RWPE2 (cell line): ENCODE measurements at regions not wholly inside any gene's neighbourhood (a gene's known extent, or its start where the extent isn't known, plus 50 kb on each side); places are given as distances from the start of the nearest gene placed in this dataset.

Source experiments
- ATAC-seq: fragments of 200-7000 bp; cut with Tn5 transposase; 3 replicates; pipeline ENCODE4 v1.9.1; 2021; ENCODE audit warnings: low read depth
- DNase-seq: peaks from one replicate; pipeline ENCODE4 v3.0.0-alpha.2; 2020; ENCODE audit warnings: low spot score
- H3K27ac ChIP-seq: fragments of 450-650 bp; 2 replicates; pipeline ENCODE4 v1.5.1; 2017; ENCODE audit warnings: mild to moderate bottlenecking; ENCODE audit not compliant: poor library complexity, severe bottlenecking
- H3K27me3 ChIP-seq: fragments of 250-450 bp; sonication (Bioruptor Pico); 2 replicates; pipeline ENCODE4 v1.5.1; 2021; ENCODE audit warnings: mild to moderate bottlenecking, moderate library complexity; ENCODE audit not compliant: insufficient read depth, poor library complexity, severe bottlenecking
- H3K36me3 ChIP-seq: fragments of 250-450 bp; sonication (Bioruptor Pico); 2 replicates; pipeline ENCODE4 v1.5.1; 2020; ENCODE audit warnings: low read depth, mild to moderate bottlenecking, moderate library complexity
- H3K4me1 ChIP-seq: fragments of 250-450 bp; sonication (Bioruptor Pico); 2 replicates; pipeline ENCODE4 v1.5.1; 2021; ENCODE audit warnings: mild to moderate bottlenecking, moderate library complexity; ENCODE audit not compliant: insufficient read depth, poor library complexity, severe bottlenecking
- H3K4me3 ChIP-seq: fragments of 250-450 bp; sonication (Bioruptor Pico); 2 replicates; pipeline ENCODE4 v1.5.1; 2021; ENCODE audit warnings: mild to moderate bottlenecking, moderate library complexity; ENCODE audit not compliant: severe bottlenecking
- H3K9me3 ChIP-seq: fragments of 250-450 bp; sonication (Bioruptor Pico); 2 replicates; pipeline ENCODE4 v1.5.1; 2021; ENCODE audit warnings: mild to moderate bottlenecking, moderate library complexity; ENCODE audit not compliant: severe bottlenecking
- CTCF ChIP-seq: fragments of 450-650 bp; IDR thresholded peaks from one replicate; pipeline ENCODE4 v1.5.1; 2017; ENCODE audit warnings: mild to moderate bottlenecking, moderate library complexity; ENCODE audit not compliant: poor library complexity, severe bottlenecking

GRCh38 chr6:133179481-133179880 lies 61.7 kb upstream of the EYA4 start:
- H3K9me3 ChIP-seq = no peaks in the 10 kb centered on the region
- no peaks in the 10 kb centered on the region for H3K36me3 ChIP-seq
- H3K4me3 ChIP-seq = no peak overlapping the region
- no peaks in the 10 kb centered on the region for H3K27me3 ChIP-seq
- no peak for DNase-seq
- no peak overlapping the region for H3K27ac ChIP-seq
- TF ChIP-seq CTCF = no peak
- ATAC-seq = no peak
- no peaks in the 10 kb centered on the region for H3K4me1 ChIP-seq

DNA sequence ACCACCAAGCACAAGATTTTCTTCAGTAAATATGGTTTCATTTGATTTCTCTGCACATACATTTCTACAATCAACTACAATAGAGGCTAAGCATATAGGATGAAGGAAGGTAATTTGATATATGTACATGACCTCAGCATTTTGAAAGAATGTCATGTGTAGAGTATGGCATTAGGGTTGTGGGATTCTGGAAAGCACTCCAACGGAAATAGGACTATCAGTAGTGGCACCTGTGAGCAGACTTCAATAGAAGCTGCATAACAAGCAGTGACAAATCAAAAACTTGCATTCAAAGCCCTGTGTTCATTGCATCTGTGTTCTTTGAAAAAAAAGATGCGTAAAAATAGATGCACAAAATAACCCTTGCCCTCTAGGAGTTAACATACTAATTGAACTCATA lies 57.5 kb upstream of the EYA4 start:
- H3K27me3 ChIP-seq = no peaks in the 10 kb centered on the region
- ATAC-seq = no peak

GRCh38 chr6:133184798-133185372 lies 56.3 kb upstream of the EYA4 start:
- no peak for ATAC-seq
- DNase-seq = no peak
- H3K36me3 ChIP-seq = no peaks in the 10 kb centered on the region
- no peak overlapping the region for H3K4me3 ChIP-seq
- no peaks in the 10 kb centered on the region for H3K9me3 ChIP-seq
- peak; percentile 88 for TF ChIP-seq CTCF
- H3K27me3 ChIP-seq = no peaks in the 10 kb centered on the region
- no peak overlapping the region for H3K27ac ChIP-seq
- H3K4me1 ChIP-seq = no peaks in the 10 kb centered on the region

More for the DNA sequence above, 57.5 kb upstream of the EYA4 start:
- no peak for DNase-seq
- H3K27ac ChIP-seq = no peak overlapping the region
- no peak for TF ChIP-seq CTCF
- no peaks in the 10 kb centered on the region for H3K9me3 ChIP-seq
- H3K36me3 ChIP-seq = no peaks in the 10 kb centered on the region
- H3K4me1 ChIP-seq = no peaks in the 10 kb centered on the region
- H3K4me3 ChIP-seq = no peak overlapping the region

DNA sequence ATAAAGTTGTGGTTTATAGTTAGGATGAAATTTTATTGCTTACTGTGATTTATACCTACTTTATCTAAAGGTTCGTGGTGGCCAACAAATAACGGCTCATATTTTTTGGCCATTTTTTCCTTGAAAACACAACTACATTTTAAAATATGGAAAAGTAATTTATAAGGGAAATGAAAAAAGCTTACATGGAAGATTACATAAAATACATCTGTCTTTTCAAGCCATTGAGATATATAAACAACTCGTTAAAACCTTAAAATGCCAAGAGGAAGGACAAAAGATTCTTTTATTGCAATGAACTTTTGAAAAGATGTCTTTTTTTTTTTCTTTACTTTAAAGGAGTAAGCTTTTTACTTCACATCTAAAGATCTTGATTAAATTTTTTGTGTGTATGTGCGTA lies 55.4 kb upstream of the EYA4 start:
- no peak for TF ChIP-seq CTCF
- no peak for ATAC-seq

GRCh38 chr6:133187114-133187513 lies 54.0 kb upstream of the EYA4 start:
- no peaks in the 10 kb centered on the region for H3K9me3 ChIP-seq
- no peak for DNase-seq
- no peak for TF ChIP-seq CTCF
- H3K27ac ChIP-seq = no peak overlapping the region
- no peaks in the 10 kb centered on the region for H3K27me3 ChIP-seq
- no peak for ATAC-seq
- no peaks in the 10 kb centered on the region for H3K4me1 ChIP-seq
- no peaks in the 10 kb centered on the region for H3K36me3 ChIP-seq
- H3K4me3 ChIP-seq = no peak overlapping the region

More for the DNA sequence above, 55.4 kb upstream of the EYA4 start:
- no peaks in the 10 kb centered on the region for H3K36me3 ChIP-seq
- H3K9me3 ChIP-seq = no peaks in the 10 kb centered on the region
- no peak overlapping the region for H3K4me3 ChIP-seq
- H3K27ac ChIP-seq = no peak overlapping the region
- H3K27me3 ChIP-seq = no peaks in the 10 kb centered on the region
- no peaks in the 10 kb centered on the region for H3K4me1 ChIP-seq
- DNase-seq = no peak
